SU-DHL-6 (cell line): ENCODE measurements at regions not wholly inside any gene's neighbourhood (a gene's known extent, or its start where the extent isn't known, plus 50 kb on each side); places are given as distances from the start of the nearest gene placed in this dataset.

Experiments used
- H2AFZ ChIP-seq: fragments of 200-600 bp; sonication (generic); 2 replicates; pipeline ENCODE4 v1.6.1; 2014; ENCODE audit warnings: low read depth, mild to moderate bottlenecking, moderate library complexity, mixed read lengths, antibody characterized with exemption, low read length; ENCODE audit not compliant: severe bottlenecking
- H3F3A ChIP-seq: fragments of 200-600 bp; shearing (Covaris generic); 2 replicates; pipeline ENCODE4 v1.6.0; 2016; ENCODE audit warnings: antibody characterized with exemption, mild to moderate bottlenecking; ENCODE audit not compliant: insufficient read depth
- H3K27ac ChIP-seq: fragments of 200-600 bp; sonication (generic); 2 replicates; pipeline ENCODE4 v1.5.1; 2016; ENCODE audit warnings: low read depth, mild to moderate bottlenecking, low read length, moderate library complexity, mixed read lengths
- H3K27me3 ChIP-seq: fragments of 200-600 bp; sonication (generic), shearing (Covaris generic); 2 replicates; pipeline ENCODE4 v1.6.0; 2014; ENCODE audit warnings: mild to moderate bottlenecking, low read length
- H3K36me3 ChIP-seq: fragments of 200-600 bp; sonication (generic); 2 replicates; pipeline ENCODE4 v1.6.1; 2014; ENCODE audit warnings: mild to moderate bottlenecking, low read length, mixed read lengths
- H3K4me2 ChIP-seq: fragments of 300-600, 200-600 bp; shearing (Covaris generic), sonication (generic); 2 replicates; pipeline ENCODE4 v1.6.0; 2014; ENCODE audit warnings: low read length, low read depth, mild to moderate bottlenecking; ENCODE audit not compliant: poor library complexity, severe bottlenecking
- H3K4me3 ChIP-seq: fragments of 200-600 bp; sonication (generic); 2 replicates; pipeline ENCODE4 v1.5.1; 2014; ENCODE audit warnings: antibody characterized with exemption, low read length, mild to moderate bottlenecking, mixed read lengths; ENCODE audit not compliant: insufficient read depth, poor library complexity, severe bottlenecking
- H3K79me2 ChIP-seq: fragments of 200-600 bp; sonication (generic); 2 replicates; pipeline ENCODE4 v1.6.1; 2014; ENCODE audit warnings: mild to moderate bottlenecking, low read length, moderate library complexity; ENCODE audit not compliant: insufficient read depth
- H3K9ac ChIP-seq: fragments of 200-600 bp; sonication (generic); 2 replicates; pipeline ENCODE4 v1.7.0; 2014; ENCODE audit warnings: mild to moderate bottlenecking, low read length
- H3K9me2 ChIP-seq: fragments of 200-600 bp; sonication (generic); replicated peaks from 2 replicates; pipeline ENCODE4 v1.6.1; 2014; ENCODE audit warnings: low read length; ENCODE audit not compliant: insufficient read depth
- H3K9me3 ChIP-seq: fragments of 200-600 bp; sonication (generic); 2 replicates; pipeline ENCODE4 v1.6.1; 2014; ENCODE audit warnings: low read length, mixed read lengths; ENCODE audit not compliant: insufficient read depth
- H4K20me1 ChIP-seq: fragments of 200-600 bp; sonication (generic); 2 replicates; pipeline ENCODE4 v1.6.1; 2014; ENCODE audit warnings: low read depth, mild to moderate bottlenecking, antibody characterized with exemption, low read length, moderate library complexity, mixed read lengths
- CTCF ChIP-seq: fragments of 200-600 bp; sonication (generic); IDR thresholded peaks from one replicate; pipeline ENCODE4 v1.5.1; 2017; ENCODE audit warnings: antibody characterized with exemption, mild to moderate bottlenecking, low read length, moderate library complexity; ENCODE audit not compliant: insufficient read depth, poor library complexity, severe bottlenecking
- EZH2phosphoT487 ChIP-seq: fragments of 200-600 bp; sonication (generic), shearing (Covaris generic); conservative IDR thresholded peaks from 2 replicates; pipeline ENCODE4 v1.6.1; 2018; ENCODE audit warnings: mild to moderate bottlenecking, antibody characterized with exemption, low read length, moderate library complexity, mixed read lengths

- Histone ChIP-seq H3K9me2 (no peaks in the 10 kb centered on the region), H3K79me2 (no peaks in the 10 kb centered on the region), H3K27me3 (no peaks in the 10 kb centered on the region), H3K27ac (no peak overlapping the region), H3K9me3 (no peaks in the 10 kb centered on the region), H3K4me3 (no peak overlapping the region), H3K4me2 (no peak overlapping the region), H4K20me1 (no peaks in the 10 kb centered on the region), H3K9ac (no peak overlapping the region), H3K36me3 (no peaks in the 10 kb centered on the region), H2AFZ (no peak overlapping the region), H3F3A (no peaks in the 10 kb centered on the region)
- no peak for TF ChIP-seq EZH2phosphoT487
- no peak for TF ChIP-seq CTCF
Observed at GRCh38 chr13:99065235-99066015, 87.6 kb upstream of the DOCK9 start.

- no peaks in the 10 kb centered on the region for H3K9me3 ChIP-seq
- no peaks in the 10 kb centered on the region for H3K36me3 ChIP-seq
- no peaks in the 10 kb centered on the region for H3F3A ChIP-seq
- TF ChIP-seq EZH2phosphoT487 (no peak), CTCF (no peak)
- H3K9ac ChIP-seq = no peak overlapping the region
- no peak overlapping the region for H3K4me2 ChIP-seq
- H3K27me3 ChIP-seq = no peaks in the 10 kb centered on the region
- no peak overlapping the region for H2AFZ ChIP-seq
- H3K79me2 ChIP-seq = no peaks in the 10 kb centered on the region
- H4K20me1 ChIP-seq = no peaks in the 10 kb centered on the region
- H3K9me2 ChIP-seq = no peaks in the 10 kb centered on the region
- H3K27ac ChIP-seq = no peak overlapping the region
- no peak overlapping the region for H3K4me3 ChIP-seq
Observed at GRCh38 chr13:99066219-99066618, 88.4 kb upstream of the DOCK9 start.

GRCh38 chr13:99067159-99067985 lies 89.5 kb upstream of the DOCK9 start:
- no peak overlapping the region for H3K27ac ChIP-seq
- no peaks in the 10 kb centered on the region for H3K9me3 ChIP-seq
- H3K4me2 ChIP-seq = no peak overlapping the region

More at GRCh38 chr13:99067159-99067985, 89.5 kb upstream of the DOCK9 start:
- Histone ChIP-seq H4K20me1 (no peaks in the 10 kb centered on the region), H2AFZ (no peak overlapping the region), H3K27me3 (no peaks in the 10 kb centered on the region), H3K9ac (no peak overlapping the region), H3K36me3 (no peaks in the 10 kb centered on the region), H3K9me2 (no peaks in the 10 kb centered on the region), H3K79me2 (no peaks in the 10 kb centered on the region), H3K4me3 (no peak overlapping the region), H3F3A (no peaks in the 10 kb centered on the region)
- TF ChIP-seq CTCF = no peak
- TF ChIP-seq EZH2phosphoT487 = no peak
